ENCODE measurements at regions not wholly inside any gene's neighbourhood (a gene's known extent, or its start where the extent isn't known, plus 50 kb on each side); places are given as distances from the start of the nearest gene placed in this dataset.

GRCh38 chr13:40377783-40378182 lies 288.7 kb downstream of the FOXO1 start:
- TF ChIP-seq GATA2 (IDR thresholded peaks at IDR 0.05; ENCODE audit: low read depth, low read length) (no peak), GATA3 (IDR thresholded peaks at IDR 0.05; ENCODE audit: low read depth, low read length) (no peak)

Measured in SH-SY5Y (cell line).